CD14-positive monocyte (primary cell): ENCODE measurements at regions not wholly inside any gene's neighbourhood (a gene's known extent, or its start where the extent isn't known, plus 50 kb on each side); places are given as distances from the start of the nearest gene placed in this dataset.

ENCODE experiments used
- DNase-seq, 3 donors: peaks; one replicate each; pipeline ENCODE4 v3.0.0-alpha.2; 2011 to 2022
- H2AFZ ChIP-seq: 2 replicates; pipeline ENCODE4 v1.6.0; 2012; ENCODE audit warnings: mild to moderate bottlenecking, low read depth, low read length, inconsistent platforms; ENCODE audit not compliant: insufficient read depth, poor library complexity, severe bottlenecking
- H3K27ac ChIP-seq, 2 donors: 1 replicate in 1 of 2; 2 replicates in 1 of 2; pipeline ENCODE4 v1.5.1; 2012 to 2013; ENCODE audit warnings: low read length in 2 of 2, control low read depth in 1 of 2, inconsistent platforms in 1 of 2, low read depth in 1 of 2, mild to moderate bottlenecking in 1 of 2
- H3K27me3 ChIP-seq, 2 donors: one replicate each; pipeline versions ENCODE4 v1.6.0 to v1.6.1; 2011 to 2013; ENCODE audit warnings: low read length in 2 of 2; ENCODE audit not compliant: control insufficient read depth in 2 of 2, insufficient read depth in 2 of 2
- H3K36me3 ChIP-seq, 2 donors: replicated peaks in 1 of 2; 1 replicate in 1 of 2; 2 replicates in 1 of 2; pipeline versions ENCODE4 v1.5.1 to v1.6.1; 2012 to 2013; ENCODE audit warnings: low read length in 2 of 2, control low read depth in 1 of 2, inconsistent platforms in 1 of 2, mild to moderate bottlenecking in 1 of 2; ENCODE audit not compliant: insufficient read depth in 2 of 2, control insufficient read depth in 1 of 2
- H3K4me1 ChIP-seq, 2 donors: 1 replicate in 1 of 2; 2 replicates in 1 of 2; pipeline versions ENCODE4 v1.5.1 to v1.6.1; 2012 to 2013; ENCODE audit warnings: low read length in 2 of 2, control low read depth in 1 of 2, inconsistent platforms in 1 of 2, mild to moderate bottlenecking in 1 of 2, moderate library complexity in 1 of 2; ENCODE audit not compliant: insufficient read depth in 2 of 2, control insufficient read depth in 1 of 2
- H3K4me2 ChIP-seq: replicated peaks from 2 replicates; pipeline ENCODE3; 2012; ENCODE audit warnings: low read length, moderate library complexity, mild to moderate bottlenecking; ENCODE audit not compliant: poor library complexity, severe bottlenecking; ENCODE audit errors: extremely low read depth
- H3K4me3 ChIP-seq, 3 experiments: fragments of 200-600 bp in 1 of 3; sonication (generic) in 1 of 3; replicated peaks in 1 of 3; 1 replicate in 2 of 3; 2 replicates in 1 of 3; pipeline ENCODE4 v1.5.1; 2011 to 2013; ENCODE audit warnings: low read length in 3 of 3, mild to moderate bottlenecking in 3 of 3, control low read depth in 2 of 3, low read depth in 2 of 3, inconsistent platforms in 1 of 3, moderate library complexity in 1 of 3
- H3K79me2 ChIP-seq: 2 replicates; pipeline ENCODE4 v1.6.0; 2012; ENCODE audit warnings: mild to moderate bottlenecking, control low read depth, inconsistent platforms, low read length, moderate library complexity; ENCODE audit not compliant: insufficient read depth
- H3K9ac ChIP-seq: 2 replicates; pipeline ENCODE4 v1.6.0; 2017; ENCODE audit warnings: low read length, mild to moderate bottlenecking; ENCODE audit not compliant: insufficient read depth, poor library complexity, severe bottlenecking
- H3K9me3 ChIP-seq, 2 donors: replicated peaks in 1 of 2; 1 replicate in 1 of 2; 2 replicates in 1 of 2; pipeline versions ENCODE4 v1.5.1 to v1.6.1; 2012 to 2013; ENCODE audit warnings: low read length in 2 of 2, control low read depth in 1 of 2; ENCODE audit not compliant: control insufficient read depth in 1 of 2, insufficient read depth in 1 of 2
- H4K20me1 ChIP-seq: 2 replicates; pipeline ENCODE4 v1.6.0; 2012; ENCODE audit warnings: mild to moderate bottlenecking, low read length, control low read depth, moderate library complexity; ENCODE audit not compliant: insufficient read depth
- H3K27ac Mint-ChIP-seq, 7 donors: one replicate each; pipeline ENCODE4 v1.8.0; 2020; ENCODE audit warnings: mild to moderate bottlenecking in 7 of 7, mixed read lengths in 7 of 7, moderate library complexity in 6 of 7, inconsistent platforms in 2 of 7
- H3K27me3 Mint-ChIP-seq, 3 donors: one replicate each; pipeline ENCODE4 v1.8.0; 2021 to 2022; ENCODE audit warnings: low read depth in 3 of 3, mild to moderate bottlenecking in 3 of 3, mixed read lengths in 3 of 3, moderate library complexity in 3 of 3, inconsistent platforms in 1 of 3
- H3K36me3 Mint-ChIP-seq, 2 donors: one replicate each; pipeline ENCODE4 v1.8.0; 2020; ENCODE audit warnings: mixed read lengths in 2 of 2, inconsistent platforms in 1 of 2, mild to moderate bottlenecking in 1 of 2
- H3K4me1 Mint-ChIP-seq: one replicate; pipeline ENCODE4 v1.8.0; 2020; ENCODE audit warnings: mild to moderate bottlenecking, mixed read lengths
- H3K4me3 Mint-ChIP-seq, 2 donors: one replicate each; pipeline ENCODE4 v1.8.0; 2020; ENCODE audit warnings: mild to moderate bottlenecking in 2 of 2, mixed read lengths in 2 of 2, moderate library complexity in 1 of 2
- H3K9me3 Mint-ChIP-seq, 7 donors: one replicate each; pipeline ENCODE4 v1.8.0; 2020 to 2022; ENCODE audit warnings: mixed read lengths in 7 of 7, mild to moderate bottlenecking in 6 of 7, moderate library complexity in 6 of 7, inconsistent platforms in 2 of 7
- CTCF ChIP-seq: fragments of 200-600 bp; IDR thresholded peaks from one replicate; pipeline ENCODE4 v1.8.0; 2022; ENCODE audit warnings: antibody characterized with exemption, mild to moderate bottlenecking
- WGBS: methylation state at CpG from one replicate; pipeline ENCODE4 v1.1.5; 2013; ENCODE audit warnings: missing lambda C conversion rate; ENCODE audit not compliant: insufficient coverage; 5-methylcytosine and 5-hydroxymethylcytosine counted together
- intact Hi-C, 2 donors: fragments of 100-400 bp; cut with micrococcal nuclease; formaldehyde crosslinking; loops; one replicate each; pipeline versions ENCODE4 v1.15.0 to v1.15.1; 2023

- no peak overlapping the region for H3K9ac ChIP-seq
- H4K20me1 ChIP-seq, result no peaks in the 10 kb centered on the region
- no peak overlapping the region for H2AFZ ChIP-seq
- no peak for TF ChIP-seq CTCF
- peaks cover 11 to 14% of the 10 kb centered on the region in 2 donors for H3K4me1 ChIP-seq
- no peaks in the 10 kb centered on the region for H3K79me2 ChIP-seq
- Mint-ChIP-seq H3K4me3 (no peak overlapping the region), H3K27me3 (peaks cover 3 to 18% (median 16%) of the 10 kb centered on the region in 3 donors), H3K4me1 (peaks cover 18% of the 10 kb centered on the region), H3K27ac (no peak overlapping the region), H3K36me3 (no peaks in the 10 kb centered on the region), H3K9me3 (peaks cover 0 to 8% (median 0%) of the 10 kb centered on the region in 7 donors)
- intact Hi-C loops, result loop anchor here in 1 of 2 donors (1.0 kb wide), 1 partner anchor 8 kb away; no protein-coding TSS in a partner anchor
- no peak overlapping the region for H3K4me2 ChIP-seq
- H3K36me3 ChIP-seq, result no peaks in the 10 kb centered on the region
- H3K9me3 ChIP-seq, result no peaks in the 10 kb centered on the region
- DNase-seq, result no peak
- 100% methylated on average over 2 of the region's 7 CpGs for WGBS
- no peak overlapping the region for H3K4me3 ChIP-seq
- no peak overlapping the region for H3K27ac ChIP-seq
- peaks cover 0 to 4% of the 10 kb centered on the region in 2 donors for H3K27me3 ChIP-seq
Observed at GRCh38 chr6:22147921-22148776, 148.7 kb downstream of the PRL start.

GRCh38 chr6:22149096-22149495 lies 147.7 kb downstream of the PRL start:
- no peak overlapping the region for H3K27ac ChIP-seq
- H3K9me3 Mint-ChIP-seq, result peaks cover 0 to 6% (median 0%) of the 10 kb centered on the region in 7 donors
- no peak for TF ChIP-seq CTCF
- no peak overlapping the region for H3K27ac Mint-ChIP-seq
- H3K9me3 ChIP-seq, result no peaks in the 10 kb centered on the region
- H3K9ac ChIP-seq, result no peak overlapping the region
- no peak for DNase-seq
- H2AFZ ChIP-seq, result no peak overlapping the region
- H3K27me3 Mint-ChIP-seq, result peaks cover 3 to 18% (median 12%) of the 10 kb centered on the region in 3 donors
- no peaks in the 10 kb centered on the region for H3K79me2 ChIP-seq
- no peak overlapping the region for H3K4me3 ChIP-seq
- no peak overlapping the region for H3K4me2 ChIP-seq
- peaks cover 19 to 23% of the 10 kb centered on the region in 2 donors for H3K4me1 ChIP-seq
- no peaks in the 10 kb centered on the region for H4K20me1 ChIP-seq
- H3K4me3 Mint-ChIP-seq, result no peak overlapping the region
- H3K36me3 ChIP-seq, result no peaks in the 10 kb centered on the region
- peaks cover 0 to 4% of the 10 kb centered on the region in 2 donors for H3K27me3 ChIP-seq
- WGBS, result 17% methylated on average over 1 of the region's 3 CpGs
- peaks cover 26% of the 10 kb centered on the region for H3K4me1 Mint-ChIP-seq
- intact Hi-C loops, result no loop called here
- no peaks in the 10 kb centered on the region for H3K36me3 Mint-ChIP-seq
